GM08714 (cell line): ENCODE measurements at regions not wholly inside any gene's neighbourhood (a gene's known extent, or its start where the extent isn't known, plus 50 kb on each side); places are given as distances from the start of the nearest gene placed in this dataset.
"Not testable (repeated sequence)": the region's sequence is repeated elsewhere in the genome, so short reads cannot be mapped to it uniquely, and the experiment has no call there.

Experiments
- H3K4me3 ChIP-seq: fragments of 200-500 bp; sonication (Bioruptor generic); 2 replicates; pipeline ENCODE4 v1.5.1; 2014; ENCODE audit warnings: mild to moderate bottlenecking, low read length, inconsistent platforms
- ZNF274 ChIP-seq: IDR thresholded peaks from 2 replicates; pipeline ENCODE4 v1.6.1; 2012; ENCODE audit warnings: mild to moderate bottlenecking, low read depth, low read length

DNA sequence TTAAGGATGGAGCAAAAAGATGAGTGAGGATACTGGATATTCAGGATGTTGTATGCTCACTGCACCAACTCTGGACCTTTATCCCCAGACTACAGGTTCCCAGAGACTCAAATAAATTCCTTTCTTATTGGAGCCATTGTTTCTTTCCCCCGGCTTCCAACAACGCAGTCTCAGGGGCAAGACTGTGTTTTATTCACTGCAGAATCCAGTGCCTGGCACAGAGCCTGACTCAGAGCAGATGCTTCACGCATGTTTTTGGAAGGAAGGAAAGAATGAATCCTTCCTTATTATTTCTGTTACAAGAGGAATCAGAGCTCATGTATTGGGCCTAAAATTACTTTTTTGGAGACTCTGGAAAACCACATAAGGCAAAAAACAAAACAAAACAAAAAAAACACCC is 96.0 kb upstream of the VGLL4 start:
- TF ChIP-seq ZNF274 = no peak
- no peak overlapping the region for H3K4me3 ChIP-seq

DNA sequence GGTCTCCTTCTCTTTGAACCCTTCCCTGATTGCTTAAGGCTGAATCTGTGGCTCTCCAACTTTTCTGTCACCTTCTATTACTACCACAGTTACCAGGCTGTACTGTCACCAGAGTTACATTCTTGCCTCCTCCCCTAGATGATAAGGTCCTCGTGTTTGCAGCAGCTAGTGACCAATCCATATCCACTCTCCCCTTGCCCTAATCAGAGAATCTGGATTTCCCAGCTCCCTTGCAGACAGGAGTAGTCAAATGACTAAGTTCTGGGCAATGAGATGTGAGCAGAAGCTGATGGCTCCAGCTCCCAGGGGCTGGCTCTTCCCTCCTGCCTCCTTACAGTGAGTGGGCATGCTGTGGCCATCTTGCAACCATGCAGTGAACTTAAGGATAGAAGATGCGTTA is 95.4 kb upstream of the VGLL4 start:
- H3K4me3 ChIP-seq = no peak overlapping the region
- TF ChIP-seq ZNF274 = no peak

DNA sequence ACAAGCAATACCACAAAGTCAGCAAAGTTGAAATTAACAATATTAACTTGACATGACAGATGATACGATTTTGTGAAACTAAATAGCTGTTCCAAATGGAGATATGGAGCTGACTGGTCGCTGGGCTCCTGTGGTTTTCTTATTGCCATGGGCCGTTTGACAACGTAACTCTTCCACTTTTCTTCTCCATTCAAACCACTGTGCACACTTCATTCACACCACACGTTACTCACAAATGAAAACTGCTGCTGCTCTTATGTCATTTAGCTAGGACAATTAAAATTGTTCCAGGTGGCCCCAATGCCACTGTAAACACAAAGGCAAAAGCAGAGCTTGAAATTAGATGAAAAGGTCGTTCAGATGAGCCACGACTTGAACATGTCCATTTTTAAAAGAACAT is 94.0 kb upstream of the VGLL4 start:
- TF ChIP-seq ZNF274 = no peak
- no peak overlapping the region for H3K4me3 ChIP-seq

DNA sequence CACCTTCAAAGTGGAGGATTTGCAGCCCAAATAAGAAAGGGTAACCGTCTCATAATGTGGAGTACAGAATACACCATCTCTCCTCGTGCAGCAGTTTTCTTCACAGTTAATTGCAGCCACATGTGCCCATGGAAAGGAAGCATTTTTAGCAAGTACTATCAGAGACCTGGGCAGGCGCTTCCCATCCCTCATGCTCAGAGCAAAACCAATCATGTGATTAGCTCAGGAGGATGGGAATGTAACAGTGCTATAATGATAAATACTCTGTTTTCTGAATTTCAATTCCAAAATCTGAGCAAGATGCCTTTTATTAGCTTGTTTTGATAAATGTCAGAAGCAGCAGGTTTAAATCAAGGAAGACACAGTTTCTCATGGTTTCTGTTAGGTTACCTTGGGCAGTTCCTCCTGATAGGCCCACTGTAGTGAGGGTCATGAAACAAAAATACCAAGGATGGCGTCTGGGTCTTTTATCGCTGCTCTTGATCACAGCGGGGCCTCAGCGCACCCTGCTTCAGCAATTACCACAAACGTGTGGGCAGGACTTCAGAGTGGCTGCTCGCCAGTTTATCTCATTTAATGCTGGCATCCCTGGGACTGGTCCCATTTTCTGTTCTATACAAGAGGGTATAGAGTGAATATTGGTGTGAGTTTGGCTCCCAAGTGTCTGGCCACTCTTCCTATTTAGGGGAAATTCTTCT is 92.6 kb upstream of the VGLL4 start:
- no peak overlapping the region for H3K4me3 ChIP-seq
- TF ChIP-seq ZNF274 = no peak

DNA sequence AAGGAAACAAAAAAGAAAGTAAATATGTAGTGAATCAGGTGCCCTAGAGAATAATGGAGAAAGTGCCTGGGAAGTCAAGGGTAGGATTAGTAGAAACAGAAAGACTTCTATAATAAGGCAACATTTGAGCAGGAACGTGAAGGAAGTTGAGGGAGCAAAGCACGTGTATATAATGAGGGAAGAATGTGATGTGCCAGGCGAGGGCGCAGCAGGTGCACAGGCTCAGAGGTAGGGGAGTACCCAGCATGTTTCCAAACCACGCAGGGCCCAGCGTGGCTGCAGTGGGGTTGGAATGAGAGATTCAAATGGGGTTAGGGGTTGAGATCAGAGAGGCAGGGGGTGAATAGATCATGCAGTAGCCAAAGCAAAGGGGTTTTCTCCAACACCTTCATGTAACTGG is 91.9 kb upstream of the VGLL4 start:
- no peak overlapping the region for H3K4me3 ChIP-seq
- no peak for TF ChIP-seq ZNF274

DNA sequence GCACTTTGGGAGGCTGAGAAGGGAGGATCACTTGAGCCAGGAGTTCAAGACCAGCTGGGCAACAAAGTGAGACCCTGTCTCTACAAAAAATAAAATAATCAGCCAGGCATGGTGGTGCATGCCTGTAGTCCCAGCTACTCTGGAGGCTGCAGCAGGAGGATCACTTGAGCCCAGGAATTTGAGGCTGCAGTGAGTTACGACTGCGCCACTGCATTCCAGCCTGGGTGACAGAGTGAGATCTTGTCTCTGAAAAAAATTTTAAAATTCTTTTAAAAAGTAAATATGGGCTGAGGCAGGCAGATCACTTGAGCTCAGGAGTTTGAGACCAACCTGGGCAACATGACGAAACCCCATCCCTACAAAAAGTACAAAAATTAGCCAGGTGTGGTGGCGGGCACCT is 91.4 kb upstream of the VGLL4 start:
- H3K4me3 ChIP-seq = not testable (repeated sequence)

DNA sequence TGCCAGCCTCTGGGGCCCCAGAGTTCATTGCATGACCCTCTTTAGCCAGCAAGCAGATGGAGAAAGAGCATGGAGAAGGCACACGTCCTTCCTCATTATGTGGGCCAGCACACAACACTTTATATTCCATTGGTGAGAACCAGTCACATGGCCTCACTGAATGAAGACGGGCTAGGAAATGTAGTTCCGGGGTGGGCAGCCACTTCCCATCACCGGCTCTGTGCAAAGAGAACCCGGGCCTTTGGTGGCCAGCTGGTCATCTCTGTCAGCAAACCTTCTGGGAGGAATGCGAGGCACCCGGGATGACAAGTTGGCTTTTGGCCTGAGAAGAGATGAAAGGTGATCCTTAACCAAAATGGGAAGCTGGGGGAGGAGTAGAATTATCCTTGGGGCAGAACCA is 90.2 kb upstream of the VGLL4 start:
- H3K4me3 ChIP-seq = no peak overlapping the region
- TF ChIP-seq ZNF274 = no peak

DNA sequence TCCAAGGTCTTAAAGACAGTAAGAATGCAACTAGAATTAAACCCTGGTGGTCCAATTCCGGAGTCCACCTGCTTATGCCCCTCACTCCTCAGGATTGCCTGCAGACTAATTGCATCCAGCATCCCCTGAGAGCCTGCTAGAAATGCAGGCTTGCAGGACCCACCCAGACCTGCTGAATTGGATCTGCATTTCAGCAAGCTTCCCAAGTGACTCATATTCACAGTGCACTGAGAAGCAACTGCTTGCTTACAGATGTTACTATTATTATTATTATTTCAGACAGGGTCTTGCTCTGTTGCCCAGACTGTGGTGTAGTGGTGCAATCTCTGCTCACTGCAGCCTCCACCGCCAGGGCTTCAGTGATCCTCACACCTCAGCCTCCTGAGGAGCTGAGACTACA is 83.5 kb upstream of the VGLL4 start:
- no peak for TF ChIP-seq ZNF274
- no peak overlapping the region for H3K4me3 ChIP-seq

DNA sequence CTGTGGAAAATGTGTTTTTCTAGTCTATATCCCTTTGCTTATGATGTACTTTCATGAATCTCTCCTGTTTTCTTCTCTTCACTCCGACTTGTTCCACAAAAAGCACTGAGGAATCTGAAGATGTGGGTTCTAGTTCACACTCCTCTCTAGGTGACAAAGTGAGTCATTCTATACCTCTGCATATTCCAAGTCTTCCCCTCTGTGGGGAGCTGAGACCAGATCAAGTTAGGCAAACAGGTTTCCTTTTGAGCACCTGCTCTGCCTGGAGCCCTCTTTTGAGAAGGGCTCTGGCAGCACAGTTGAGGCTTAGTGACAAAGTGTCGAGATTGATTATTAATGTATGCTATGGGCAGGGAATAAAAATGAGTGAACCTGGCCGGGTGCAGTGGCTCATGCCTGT is 82.4 kb upstream of the VGLL4 start:
- no peak overlapping the region for H3K4me3 ChIP-seq
- TF ChIP-seq ZNF274 = no peak

DNA sequence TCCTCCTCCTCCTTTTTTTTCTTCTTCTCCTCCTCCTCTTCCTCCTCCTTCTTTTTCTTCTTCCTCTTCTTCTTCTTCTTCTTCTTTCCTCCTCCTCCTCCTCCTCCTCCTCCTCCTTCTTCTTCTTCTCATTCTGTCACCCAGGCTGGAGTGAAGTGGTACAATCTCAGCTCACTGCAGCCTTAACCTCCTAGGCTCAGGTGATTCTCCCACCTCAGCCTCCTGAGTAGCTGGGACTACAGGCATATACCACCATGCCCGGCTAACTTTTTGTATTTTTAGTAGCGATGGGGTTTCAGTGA is 81.6 kb upstream of the VGLL4 start:
- not testable (repeated sequence) for H3K4me3 ChIP-seq

DNA sequence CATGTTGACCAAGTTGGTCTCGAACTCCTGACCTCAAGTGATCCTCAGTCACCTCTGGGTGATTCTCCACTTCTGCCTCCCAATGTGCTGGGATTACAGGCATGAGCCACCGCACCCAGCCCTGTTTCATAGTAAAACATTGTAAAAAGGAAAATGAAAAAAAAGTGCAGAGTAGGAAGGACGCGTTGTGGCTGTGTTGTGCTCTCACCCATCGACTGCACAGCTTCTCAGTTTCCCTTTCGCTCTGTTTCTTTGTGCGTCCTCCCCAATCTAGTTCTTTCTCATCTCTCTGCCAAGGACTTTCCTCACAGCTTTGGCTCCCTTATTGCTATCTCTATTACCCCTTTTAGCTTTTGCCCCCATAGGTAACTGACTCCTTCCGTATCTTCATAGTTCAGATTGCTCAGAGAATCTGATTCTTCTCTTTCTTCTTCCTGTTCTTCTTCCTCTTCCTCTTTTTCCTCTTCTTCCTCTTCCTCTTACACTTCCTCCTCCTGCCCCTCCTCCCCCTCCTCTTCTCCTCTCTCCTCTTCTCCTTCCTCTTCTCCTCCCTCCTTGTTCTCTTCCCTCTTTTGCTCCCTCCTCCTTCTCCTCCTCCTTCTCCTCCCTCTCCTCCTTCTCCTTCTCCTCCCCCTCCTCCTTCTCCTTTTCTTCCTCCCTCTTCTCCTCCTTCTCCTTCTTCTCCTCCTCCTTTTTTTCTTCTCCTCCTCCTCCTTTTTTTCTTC is 81.1 kb upstream of the VGLL4 start:
- no peak overlapping the region for H3K4me3 ChIP-seq
- TF ChIP-seq ZNF274 = no peak

DNA sequence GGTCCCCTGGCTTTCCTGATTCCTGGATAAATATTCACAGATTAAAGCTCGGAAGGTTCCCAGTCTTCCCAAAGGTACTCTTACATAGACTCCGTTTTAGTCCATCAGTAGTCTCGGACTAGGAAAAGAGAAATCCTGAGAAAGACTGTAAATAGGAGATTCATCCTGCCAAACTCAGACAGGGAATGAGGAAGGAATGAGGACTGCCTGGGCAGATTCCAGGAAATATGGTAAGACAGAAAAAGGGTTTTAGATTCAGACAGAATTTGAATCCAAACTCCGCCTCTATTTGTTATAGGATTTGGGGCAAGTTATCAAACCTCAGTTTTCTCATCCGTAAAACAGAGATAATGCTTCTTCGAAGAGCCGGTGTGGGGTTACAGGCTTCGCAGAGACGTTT is 77.8 kb upstream of the VGLL4 start:
- H3K4me3 ChIP-seq = no peak overlapping the region
- TF ChIP-seq ZNF274 = no peak

DNA sequence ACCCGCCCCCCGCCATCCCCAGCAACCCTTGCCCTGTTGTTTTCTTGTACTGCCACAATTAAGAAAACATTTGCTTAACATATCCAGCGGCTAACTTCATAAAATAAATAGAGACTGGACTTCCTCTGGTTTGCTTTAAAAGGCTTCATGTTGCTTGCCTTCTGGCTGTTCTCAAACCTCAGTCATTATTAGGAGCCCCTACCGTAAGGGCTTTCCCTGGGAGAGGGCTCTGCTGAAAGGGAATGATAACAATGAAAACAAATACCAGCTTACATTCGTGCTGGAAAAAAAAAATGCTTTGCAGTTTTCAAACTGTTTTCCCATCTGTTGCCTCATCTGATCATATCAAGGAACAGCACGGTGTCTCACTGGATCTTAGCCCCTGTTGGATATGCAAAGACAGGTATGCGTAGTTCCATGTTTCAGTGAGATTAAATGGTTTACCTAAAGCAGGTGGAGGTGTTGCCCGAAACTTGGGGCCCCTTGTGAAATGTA is 77.2 kb upstream of the VGLL4 start:
- no peak overlapping the region for H3K4me3 ChIP-seq
- TF ChIP-seq ZNF274 = no peak

DNA sequence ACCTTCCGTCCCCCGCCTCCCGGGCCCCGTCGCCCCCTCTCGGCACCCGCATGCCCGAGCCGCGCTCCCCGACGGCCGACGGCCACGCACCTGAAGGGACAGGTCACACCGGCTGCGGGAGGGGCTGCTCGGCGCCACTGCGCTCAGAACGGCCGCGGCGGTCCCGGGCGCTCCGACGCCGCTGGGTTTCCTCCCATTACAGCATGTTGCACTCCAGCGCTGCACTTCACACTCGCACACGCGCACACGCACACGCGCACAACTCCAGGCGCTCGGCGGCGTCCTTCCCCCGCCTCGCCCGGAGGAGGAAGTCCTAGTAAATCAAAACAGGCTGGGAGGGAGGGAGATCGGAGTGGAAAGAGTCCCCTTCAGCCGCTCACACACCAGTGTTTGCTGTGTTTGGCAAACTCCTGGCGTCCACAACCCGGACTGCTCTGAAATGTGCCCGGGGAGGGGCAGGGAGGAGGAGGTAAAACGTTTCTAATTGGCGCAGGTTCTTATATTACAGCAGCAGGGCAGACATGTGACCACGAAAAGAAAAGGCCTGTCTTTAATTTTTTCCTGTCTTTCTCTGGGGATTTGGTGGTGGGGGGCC is 76.7 kb upstream of the VGLL4 start:
- no peak for TF ChIP-seq ZNF274
- H3K4me3 ChIP-seq = peak overlapping the region; percentile 79; the same call in 1 of the 2 replicates

DNA sequence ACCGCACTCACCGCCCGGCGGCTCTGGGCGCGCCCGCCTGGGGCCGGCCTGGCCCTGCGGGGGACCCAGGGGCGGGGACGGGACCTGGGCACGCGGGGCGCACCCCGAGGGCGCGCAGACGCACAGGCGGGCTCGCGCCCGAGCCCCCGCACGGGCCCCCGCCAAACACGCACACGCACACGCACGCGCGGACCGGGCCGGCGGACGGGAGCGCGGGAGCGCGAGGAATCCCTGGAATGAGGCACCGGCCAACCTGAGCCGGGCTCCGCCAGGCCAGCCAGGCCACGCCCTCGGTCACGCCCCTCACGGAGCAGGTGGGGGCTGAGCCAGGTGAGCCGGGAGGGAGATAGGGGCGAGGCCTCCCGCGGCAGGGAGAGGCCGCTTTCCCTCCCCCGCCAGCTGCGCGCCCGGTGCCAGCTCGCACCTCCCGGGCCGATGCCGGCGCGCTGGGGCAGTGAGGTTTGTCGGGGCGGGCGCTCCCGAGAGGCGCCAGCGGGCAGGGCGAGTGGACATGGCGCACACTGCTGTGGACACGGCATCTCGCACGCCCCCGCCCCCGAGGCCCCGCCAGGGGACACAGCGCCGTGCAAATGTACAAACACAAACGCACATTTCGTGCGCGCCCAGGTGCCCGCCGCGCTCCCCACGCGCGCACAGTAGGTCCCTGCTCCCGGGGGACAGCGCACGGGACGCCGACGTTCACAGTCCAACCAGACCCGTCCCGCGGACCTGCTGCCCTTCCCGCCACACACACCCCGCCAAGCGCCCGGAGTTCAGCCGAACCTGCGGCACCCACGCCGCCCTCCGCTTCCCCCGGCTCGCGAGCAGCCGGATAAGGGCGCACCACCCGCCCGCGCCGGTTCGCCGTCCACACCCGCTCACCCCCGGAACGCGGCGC is 75.9 kb upstream of the VGLL4 start:
- H3K4me3 ChIP-seq = peak overlapping the region; percentile 79
- TF ChIP-seq ZNF274 = no peak
